GM18951 (cell line): ENCODE measurements at regions not wholly inside any gene's neighbourhood (a gene's known extent, or its start where the extent isn't known, plus 50 kb on each side); places are given as distances from the start of the nearest gene placed in this dataset.

Experiments
- POLR2A ChIP-seq: IDR thresholded peaks from 4 replicates; pipeline ENCODE4 v1.6.1; 2011; ENCODE audit warnings: mild to moderate bottlenecking; ENCODE audit not compliant: insufficient read length, insufficient read depth; ENCODE audit errors: extremely low read depth
- in situ Hi-C: fragments of 300-500 bp; cut with MboI; formaldehyde crosslinking; loops from one replicate; pipeline ENCODE4 v1.12.0; 2022; ENCODE audit warnings: low sequenced_read_pairs, mixed read lengths, inconsistent platforms; ENCODE audit not compliant: unreplicated experiment

GRCh38 chr11:109789901-109790300 is 303.3 kb upstream of the ZC3H12C start:
- in situ Hi-C loops, result no loop called here
- no peak for TF ChIP-seq POLR2A

- no peak for TF ChIP-seq POLR2A
- in situ Hi-C loops, result no loop called here
These were observed 301.9 kb upstream of the ZC3H12C start for GRCh38 chr11:109791337-109791736.

GRCh38 chr11:109794501-109794900 is 298.7 kb upstream of the ZC3H12C start:
- in situ Hi-C loops, result no loop called here
- no peak for TF ChIP-seq POLR2A

GRCh38 chr11:109795234-109795633 is 298.0 kb upstream of the ZC3H12C start:
- in situ Hi-C loops, result no loop called here
- TF ChIP-seq POLR2A, result no peak

- in situ Hi-C loops, result no loop called here
- no peak for TF ChIP-seq POLR2A
These were observed 296.9 kb upstream of the ZC3H12C start for GRCh38 chr11:109796253-109796652.

GRCh38 chr11:109798521-109798920 is 294.7 kb upstream of the ZC3H12C start:
- in situ Hi-C loops, result no loop called here
- no peak for TF ChIP-seq POLR2A

- in situ Hi-C loops, result no loop called here
- TF ChIP-seq POLR2A, result no peak
These were observed 293.6 kb upstream of the ZC3H12C start for GRCh38 chr11:109799604-109800003.

GRCh38 chr11:109804911-109805310 is 288.3 kb upstream of the ZC3H12C start:
- in situ Hi-C loops, result no loop called here
- no peak for TF ChIP-seq POLR2A

- in situ Hi-C loops, result no loop called here
- no peak for TF ChIP-seq POLR2A
These were observed 287.0 kb upstream of the ZC3H12C start for GRCh38 chr11:109806205-109806604.

- in situ Hi-C loops, result no loop called here
- TF ChIP-seq POLR2A, result no peak
These were observed 284.6 kb upstream of the ZC3H12C start for GRCh38 chr11:109808569-109808968.

GRCh38 chr11:109814824-109815223 is 278.4 kb upstream of the ZC3H12C start:
- TF ChIP-seq POLR2A, result no peak
- in situ Hi-C loops, result no loop called here

GRCh38 chr11:109815500-109816150 is 277.6 kb upstream of the ZC3H12C start:
- no peak for TF ChIP-seq POLR2A
- in situ Hi-C loops, result no loop called here

- in situ Hi-C loops, result no loop called here
- no peak for TF ChIP-seq POLR2A
These were observed 274.9 kb upstream of the ZC3H12C start for GRCh38 chr11:109818290-109818689.

GRCh38 chr11:109819410-109819809 is 273.8 kb upstream of the ZC3H12C start:
- in situ Hi-C loops, result no loop called here
- TF ChIP-seq POLR2A, result no peak

GRCh38 chr11:109821511-109821910 is 271.7 kb upstream of the ZC3H12C start:
- no peak for TF ChIP-seq POLR2A
- in situ Hi-C loops, result no loop called here
